K562 (cell line): ENCODE measurements at regions not wholly inside any gene's neighbourhood (a gene's known extent, or its start where the extent isn't known, plus 50 kb on each side); places are given as distances from the start of the nearest gene placed in this dataset.
A peak's percentile ranks its signal among the peaks of the same experiment; 100 is the strongest.

Experiments
- ATAC-seq: fragments of 200-7000 bp; cut with Tn5 transposase; 3 replicates; pipeline ENCODE4 v1.9.1; 2020; ENCODE audit warnings: moderate library complexity
- BruUV-seq: library from RNA; stranded (reverse); fragments of 400-500 nt; replicated peaks from 2 replicates; lab custom pipeline; 2021; lab: Mats Ljungman, UMichigan
- CTCF ChIA-PET: fragments of 300-600 bp; formaldehyde crosslinking; extraction: SDS; loops from one replicate; lab custom pipeline; 2021; ENCODE audit warnings: low intra/inter-chr PET ratio; lab: Yijun Ruan, JAX
- POLR2A ChIA-PET: fragments of 300-600, 350-650 bp; sonication (Branson Sonifier 250); formaldehyde crosslinking; extraction: SDS; loops from one replicate; lab custom pipeline; 2021; ENCODE audit warnings: antibody characterized with exemption, inconsistent platforms; lab: Yijun Ruan, JAX
- DNase-seq, 4 experiments: peaks; one replicate each; pipeline versions ENCODE4 v3.0.0 to v3.0.0-alpha.2; 2011 to 2018; ENCODE audit warnings: low spot score in 3 of 4, mixed read lengths in 3 of 4; ENCODE audit errors: extremely low read depth in 1 of 4
- FAIRE-seq: peaks from 2 replicates; lab custom pipeline; 2011; peaks lifted over from hg19 to GRCh38; lab: Jason Lieb, UNC
- H2AFZ ChIP-seq: 2 replicates; pipeline ENCODE4 v1.6.0; 2011; ENCODE audit warnings: low read depth, low read length, control low read depth, inconsistent platforms
- H3K27ac ChIP-seq: fragments of 200-600 bp; 3 replicates; pipeline ENCODE4 v1.8.0; 2011; ENCODE audit warnings: low read depth, mild to moderate bottlenecking, control low read depth, inconsistent platforms, low read length, moderate library complexity, mixed read lengths; ENCODE audit errors: extremely low read depth
- H3K27me3 ChIP-seq, 2 experiments: fragments of 300-600 bp in 1 of 2; 2 replicates in 1 of 2; 3 replicates in 1 of 2; pipeline versions ENCODE4 v1.6.0 to v1.8.0; 2011; ENCODE audit warnings: inconsistent platforms in 2 of 2, low read length in 2 of 2, mild to moderate bottlenecking in 1 of 2, mixed read lengths in 1 of 2, moderate library complexity in 1 of 2; ENCODE audit not compliant: control insufficient read depth in 2 of 2, insufficient read depth in 2 of 2
- H3K36me3 ChIP-seq: fragments of 300-600 bp; 3 replicates; pipeline ENCODE4 v1.8.0; 2011; ENCODE audit warnings: mild to moderate bottlenecking, low read length, inconsistent platforms; ENCODE audit not compliant: control insufficient read depth, insufficient read depth
- H3K4me1 ChIP-seq, 2 experiments: fragments of 200-600 bp in 1 of 2; replicated peaks in 1 of 2; 2 replicates in 1 of 2; 3 replicates in 1 of 2; pipeline versions ENCODE4 v1.5.1 to v1.8.0; 2011; ENCODE audit warnings: inconsistent platforms in 2 of 2, low read length in 2 of 2, mild to moderate bottlenecking in 1 of 2, mixed read lengths in 1 of 2, moderate library complexity in 1 of 2; ENCODE audit not compliant: control insufficient read depth in 2 of 2, insufficient read depth in 2 of 2
- H3K4me2 ChIP-seq: 2 replicates; pipeline ENCODE4 v1.6.1; 2011; ENCODE audit warnings: low read length, control low read depth, inconsistent platforms, mixed read lengths; ENCODE audit not compliant: insufficient read depth
- H3K4me3 ChIP-seq: fragments of 200-600 bp; sonication (generic), shearing (Covaris generic); 2 replicates; pipeline ENCODE4 v1.5.1; 2016; ENCODE audit warnings: control low read depth, inconsistent platforms
- H3K79me2 ChIP-seq: fragments of 200-600 bp; 3 replicates; pipeline ENCODE4 v1.8.0; 2011; ENCODE audit warnings: low read length, inconsistent platforms; ENCODE audit not compliant: control insufficient read depth, insufficient read depth
- H3K9ac ChIP-seq, 2 experiments: 2 replicates each; pipeline versions ENCODE4 v1.6.0 to v1.6.1; 2011; ENCODE audit warnings: low read depth in 2 of 2, low read length in 2 of 2, control low read depth in 1 of 2, inconsistent platforms in 1 of 2, mild to moderate bottlenecking in 1 of 2, mixed read lengths in 1 of 2; ENCODE audit not compliant: insufficient read depth in 1 of 2
- H3K9me1 ChIP-seq: one replicate; pipeline ENCODE4 v1.6.0; 2011; ENCODE audit warnings: inconsistent platforms, mild to moderate bottlenecking, low read length, moderate library complexity; ENCODE audit not compliant: control insufficient read depth, insufficient read depth
- H3K9me3 ChIP-seq: replicated peaks from 2 replicates; pipeline ENCODE4 v1.5.1; 2011; ENCODE audit warnings: low read depth, low read length, inconsistent platforms; ENCODE audit not compliant: control insufficient read depth, insufficient read depth
- H4K20me1 ChIP-seq: replicated peaks from 2 replicates; pipeline ENCODE4 v1.6.1; 2011; ENCODE audit warnings: low read length, inconsistent platforms, mixed read lengths; ENCODE audit not compliant: control insufficient read depth, insufficient read depth
- SMARCC2 ChIP-seq: fragments of 450-650 bp; IDR thresholded peaks from 2 replicates; pipeline ENCODE4 v1.6.1; 2017; ENCODE audit warnings: antibody characterized with exemption, moderate library complexity, mild to moderate bottlenecking, low read depth
- ZBTB33 ChIP-seq: sonication (generic); formaldehyde crosslinking; IDR thresholded peaks from 2 replicates; pipeline ENCODE4 v1.8.1; 2023; ENCODE audit warnings: mild to moderate bottlenecking, missing genetic modification reagents
- WGBS: fragments of 100-300 bp; shearing (Covaris generic); methylation state at CpG from one replicate; pipeline ENCODE4 v1.1.6; 2016; ENCODE audit warnings: low coverage, mixed read lengths; ENCODE audit not compliant: insufficient coverage; ENCODE audit errors: missing lambda C conversion rate; 5-methylcytosine and 5-hydroxymethylcytosine counted together
- in situ Hi-C: fragments of 300-500 bp; cut with MboI; formaldehyde crosslinking; loops from 4 replicates; pipeline ENCODE4 v1.15.0; 2018; ENCODE audit warnings: inconsistent platforms, mixed read lengths
- intact Hi-C: fragments of 100-400 bp; cut with micrococcal nuclease; formaldehyde crosslinking; loops from 2 replicates; pipeline ENCODE4 v1.14.2; 2022

GRCh38 chr13:53200498-53201453 lies 172.2 kb downstream of the OLFM4 start:
- no peak for FAIRE-seq
- no peak for ATAC-seq
- H4K20me1 ChIP-seq = no peaks in the 10 kb centered on the region
- H3K9ac ChIP-seq = no peak overlapping the region
- H3K4me3 ChIP-seq = no peak overlapping the region
- H3K79me2 ChIP-seq = no peaks in the 10 kb centered on the region
- in situ Hi-C loops (no loop called here), intact Hi-C loops (no loop called here)
- H3K27me3 ChIP-seq = no peaks in the 10 kb centered on the region
- no peaks in the 10 kb centered on the region for H3K9me3 ChIP-seq
- TF ChIP-seq ZBTB33 (CRISPR knock-in tag) (peak; percentile 80), SMARCC2 (no peak)
- ChIA-PET CTCF (no interaction called here), POLR2A (no interaction called here)
- H3K9me1 ChIP-seq = no peaks in the 10 kb centered on the region
- H2AFZ ChIP-seq = no peak overlapping the region
- no peak for DNase-seq
- H3K36me3 ChIP-seq = no peaks in the 10 kb centered on the region
- no peaks in the 10 kb centered on the region for H3K4me1 ChIP-seq
- no peak overlapping the region for H3K27ac ChIP-seq
- WGBS = 69% methylated on average over 23 of the region's 121 CpGs
- H3K4me2 ChIP-seq = no peak overlapping the region
- no TSS peak for BruUV-seq
